ENCODE measurements at regions not wholly inside any gene's neighbourhood (a gene's known extent, or its start where the extent isn't known, plus 50 kb on each side); places are given as distances from the start of the nearest gene placed in this dataset.

GRCh38 chr5:88374391-88374790 is 105.7 kb upstream of the TMEM161B start:
- DNase-seq (ENCODE audit: low read depth in 1 of 2, low spot score in 1 of 2): no peak

GRCh38 chr5:88370824-88371223 is 102.2 kb upstream of the TMEM161B start:
- no peak for DNase-seq (ENCODE audit: low read depth in 1 of 2, low spot score in 1 of 2)

- no peak for DNase-seq (ENCODE audit: low read depth in 1 of 2, low spot score in 1 of 2)
These were observed 99.6 kb upstream of the TMEM161B start for GRCh38 chr5:88368201-88368600.

GRCh38 chr5:88364991-88365390 is 96.3 kb upstream of the TMEM161B start:
- no peak for DNase-seq (ENCODE audit: low read depth in 1 of 2, low spot score in 1 of 2)

GRCh38 chr5:88355490-88356050 is 86.9 kb upstream of the TMEM161B start:
- DNase-seq (ENCODE audit: low read depth in 1 of 2, low spot score in 1 of 2): no peak

GRCh38 chr5:88325868-88326267 is 57.2 kb upstream of the TMEM161B start:
- no peak for DNase-seq (ENCODE audit: low read depth in 1 of 2, low spot score in 1 of 2)

- DNase-seq (ENCODE audit: low read depth in 1 of 2, low spot score in 1 of 2): no peak
These were observed 54.1 kb upstream of the TMEM161B start for GRCh38 chr5:88322785-88323184.
